ENCODE measurements at regions not wholly inside any gene's neighbourhood (a gene's known extent, or its start where the extent isn't known, plus 50 kb on each side); places are given as distances from the start of the nearest gene placed in this dataset.
"Not testable (repeated sequence)": the region's sequence is repeated elsewhere in the genome, so short reads cannot be mapped to it uniquely, and the experiment has no call there.

- DNase-seq = no peak
These were observed 1064.9 kb downstream of the SLITRK5 start for GRCh38 chr13:88736026-88736425.

GRCh38 chr13:88739195-88739594 lies 1068.0 kb downstream of the SLITRK5 start:
- DNase-seq = no peak

GRCh38 chr13:88744289-88744688 lies 1073.1 kb downstream of the SLITRK5 start:
- no peak for DNase-seq

GRCh38 chr13:88745011-88745410 lies 1073.8 kb downstream of the SLITRK5 start:
- DNase-seq = no peak

- DNase-seq = no peak
These were observed 1080.9 kb downstream of the SLITRK5 start for GRCh38 chr13:88752041-88752440.

- no peak for DNase-seq
These were observed 1083.0 kb downstream of the SLITRK5 start for GRCh38 chr13:88754141-88754540.

GRCh38 chr13:88761145-88761544 lies 1090.0 kb downstream of the SLITRK5 start:
- DNase-seq = no peak

GRCh38 chr13:88764103-88764502 lies 1092.9 kb downstream of the SLITRK5 start:
- no peak for DNase-seq

- DNase-seq = no peak
These were observed 1129.3 kb downstream of the SLITRK5 start for GRCh38 chr13:88800505-88800904.

- no peak for DNase-seq
These were observed 1130.2 kb downstream of the SLITRK5 start for GRCh38 chr13:88801361-88801760.

GRCh38 chr13:88802886-88803285 lies 1131.7 kb downstream of the SLITRK5 start:
- no peak for DNase-seq

- DNase-seq = no peak
These were observed 1135.3 kb downstream of the SLITRK5 start for GRCh38 chr13:88806438-88806837.

GRCh38 chr13:88817560-88817959 lies 1146.4 kb downstream of the SLITRK5 start:
- no peak for DNase-seq

- no peak for DNase-seq
These were observed 1151.9 kb downstream of the SLITRK5 start for GRCh38 chr13:88823114-88823513.

- DNase-seq = no peak
These were observed 1153.0 kb downstream of the SLITRK5 start for GRCh38 chr13:88824218-88824617.

GRCh38 chr13:88840085-88840484 lies 1168.9 kb downstream of the SLITRK5 start:
- DNase-seq = no peak

GRCh38 chr13:88852293-88852692 lies 1181.1 kb downstream of the SLITRK5 start:
- DNase-seq = not testable (repeated sequence)

GRCh38 chr13:88857256-88857655 lies 1186.1 kb downstream of the SLITRK5 start:
- no peak for DNase-seq

GRCh38 chr13:88862095-88862620 lies 1191.0 kb downstream of the SLITRK5 start:
- no peak for DNase-seq

GRCh38 chr13:88863116-88863515 lies 1191.9 kb downstream of the SLITRK5 start:
- no peak for DNase-seq

GRCh38 chr13:88866195-88866594 lies 1195.0 kb downstream of the SLITRK5 start:
- no peak for DNase-seq

- no peak for DNase-seq
These were observed 1212.6 kb downstream of the SLITRK5 start for GRCh38 chr13:88883741-88884140.

GRCh38 chr13:88887045-88887662 lies 1216.0 kb downstream of the SLITRK5 start:
- no peak for DNase-seq

GRCh38 chr13:88895261-88895941 lies 1224.2 kb downstream of the SLITRK5 start:
- no peak for DNase-seq

- no peak for DNase-seq
These were observed 1225.3 kb downstream of the SLITRK5 start for GRCh38 chr13:88896466-88896865.
